CD4-positive, alpha-beta T cell (primary cell): ENCODE measurements at regions not wholly inside any gene's neighbourhood (a gene's known extent, or its start where the extent isn't known, plus 50 kb on each side); places are given as distances from the start of the nearest gene placed in this dataset.

Experiments used
- ATAC-seq: fragments of 200-7000 bp; cut with Tn5 transposase; one replicate; pipeline ENCODE4 v1.10.0; 2022; ENCODE audit warnings: mild to moderate bottlenecking; ENCODE audit not compliant: poor library complexity
- CTCF ChIA-PET: fragments of 350-600 bp; sonication (Branson Sonifier 250); formaldehyde crosslinking; loops from one replicate; lab custom pipeline; 2021; ENCODE audit warnings: antibody characterized with exemption, inconsistent platforms; lab: Charles Lee
- POLR2A ChIA-PET: fragments of 350-600 bp; sonication (Branson Sonifier 250); formaldehyde crosslinking; loops from one replicate; lab custom pipeline; 2021; ENCODE audit warnings: antibody characterized with exemption, inconsistent platforms; lab: Charles Lee
- DNase-seq, 14 experiments: peaks; one replicate each; pipeline ENCODE4 v3.0.0-alpha.2; 2013 to 2020; ENCODE audit warnings: mixed read lengths in 2 of 14
- H3K27ac ChIP-seq, 2 donors: one replicate each; pipeline versions ENCODE4 v1.5.1 to v1.7.0; 2013; ENCODE audit warnings: low read length in 2 of 2, low read depth in 1 of 2, mild to moderate bottlenecking in 1 of 2
- H3K27me3 ChIP-seq, 2 experiments: 1 replicate in 1 of 2; 2 replicates in 1 of 2; pipeline versions ENCODE4 v1.6.1 to v1.7.0; 2013; ENCODE audit warnings: low read length in 2 of 2, control low read depth in 1 of 2, mild to moderate bottlenecking in 1 of 2, moderate library complexity in 1 of 2; ENCODE audit not compliant: insufficient read depth in 2 of 2, control insufficient read depth in 1 of 2
- H3K36me3 ChIP-seq: one replicate; pipeline ENCODE4 v1.6.1; 2013; ENCODE audit warnings: low read length, control low read depth; ENCODE audit not compliant: insufficient read depth
- H3K4me1 ChIP-seq: one replicate; pipeline ENCODE4 v1.6.1; 2013; ENCODE audit warnings: low read length, control low read depth; ENCODE audit not compliant: insufficient read depth
- H3K4me3 ChIP-seq: one replicate; pipeline ENCODE4 v1.5.1; 2013; ENCODE audit warnings: mild to moderate bottlenecking, low read length, moderate library complexity
- H3K9me3 ChIP-seq, 2 experiments: 1 replicate in 1 of 2; 2 replicates in 1 of 2; pipeline versions ENCODE4 v1.6.1 to v1.7.0; 2013; ENCODE audit warnings: low read length in 2 of 2, mild to moderate bottlenecking in 2 of 2, control low read depth in 1 of 2, moderate library complexity in 1 of 2; ENCODE audit not compliant: control insufficient read depth in 1 of 2, insufficient read depth in 1 of 2
- H3K27ac Mint-ChIP-seq: one replicate; pipeline ENCODE4 v1.8.0; 2020; ENCODE audit warnings: mixed read lengths
- H3K27me3 Mint-ChIP-seq: one replicate; pipeline ENCODE4 v1.8.0; 2021; ENCODE audit warnings: mixed read lengths
- H3K36me3 Mint-ChIP-seq: one replicate; pipeline ENCODE4 v1.8.0; 2021; ENCODE audit warnings: low read depth, mixed read lengths
- H3K4me1 Mint-ChIP-seq: one replicate; pipeline ENCODE4 v1.8.0; 2021; ENCODE audit warnings: low read depth, mixed read lengths
- H3K4me3 Mint-ChIP-seq: one replicate; pipeline ENCODE4 v1.8.0; 2020; ENCODE audit warnings: mild to moderate bottlenecking, mixed read lengths
- H3K9me3 Mint-ChIP-seq: one replicate; pipeline ENCODE4 v1.8.0; 2020; ENCODE audit warnings: mixed read lengths
- intact Hi-C, 2 experiments: fragments of 100-400 bp; cut with DNase I in 1 of 2; cut with micrococcal nuclease in 1 of 2; formaldehyde crosslinking; loops; one replicate each; pipeline versions ENCODE4 v1.15.1 to v1.9.0; 2023 to 2025; cut with DNase I, micrococcal nuclease
- TF ChIP-seq, protein P1 (sequence below): fragments of 200-600 bp; IDR thresholded peaks from one replicate; pipeline ENCODE4 v1.8.0; 2022; ENCODE audit warnings: antibody characterized with exemption, mild to moderate bottlenecking

GRCh38 chr1:42043182-42043581 lies 110.0 kb upstream of the GUCA2B start:
- no peaks in the 10 kb centered on the region for H3K9me3 Mint-ChIP-seq
- intact Hi-C loops: no loop called here
- H3K27ac Mint-ChIP-seq: no peak overlapping the region
- POLR2A ChIA-PET: no interaction called here
- H3K4me1 ChIP-seq: no peaks in the 10 kb centered on the region
- no peak overlapping the region for H3K4me3 Mint-ChIP-seq
- H3K36me3 ChIP-seq: no peaks in the 10 kb centered on the region
- DNase-seq: no peak
- peaks cover 0 to 2% of the 10 kb centered on the region in 2 experiments for H3K27me3 ChIP-seq
- CTCF ChIA-PET: interaction anchor here (0.8 kb wide), 1 partner anchor 10 kb away, joined by 3 read pairs; no protein-coding TSS in a partner anchor
- no peaks in the 10 kb centered on the region for H3K36me3 Mint-ChIP-seq
- no peaks in the 10 kb centered on the region for H3K9me3 ChIP-seq
- ATAC-seq: no peak
- TF ChIP-seq, protein P1, sequence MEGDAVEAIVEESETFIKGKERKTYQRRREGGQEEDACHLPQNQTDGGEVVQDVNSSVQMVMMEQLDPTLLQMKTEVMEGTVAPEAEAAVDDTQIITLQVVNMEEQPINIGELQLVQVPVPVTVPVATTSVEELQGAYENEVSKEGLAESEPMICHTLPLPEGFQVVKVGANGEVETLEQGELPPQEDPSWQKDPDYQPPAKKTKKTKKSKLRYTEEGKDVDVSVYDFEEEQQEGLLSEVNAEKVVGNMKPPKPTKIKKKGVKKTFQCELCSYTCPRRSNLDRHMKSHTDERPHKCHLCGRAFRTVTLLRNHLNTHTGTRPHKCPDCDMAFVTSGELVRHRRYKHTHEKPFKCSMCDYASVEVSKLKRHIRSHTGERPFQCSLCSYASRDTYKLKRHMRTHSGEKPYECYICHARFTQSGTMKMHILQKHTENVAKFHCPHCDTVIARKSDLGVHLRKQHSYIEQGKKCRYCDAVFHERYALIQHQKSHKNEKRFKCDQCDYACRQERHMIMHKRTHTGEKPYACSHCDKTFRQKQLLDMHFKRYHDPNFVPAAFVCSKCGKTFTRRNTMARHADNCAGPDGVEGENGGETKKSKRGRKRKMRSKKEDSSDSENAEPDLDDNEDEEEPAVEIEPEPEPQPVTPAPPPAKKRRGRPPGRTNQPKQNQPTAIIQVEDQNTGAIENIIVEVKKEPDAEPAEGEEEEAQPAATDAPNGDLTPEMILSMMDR: no peak
- H3K4me1 Mint-ChIP-seq: no peaks in the 10 kb centered on the region
- no peak overlapping the region for H3K4me3 ChIP-seq
- no peak overlapping the region for H3K27ac ChIP-seq
- H3K27me3 Mint-ChIP-seq: peaks cover 31% of the 10 kb centered on the region

GRCh38 chr1:42041031-42041430 lies 112.2 kb upstream of the GUCA2B start:
- CTCF ChIA-PET: no interaction called here
- no peak overlapping the region for H3K4me3 Mint-ChIP-seq
- ATAC-seq: no peak

GRCh38 chr1:42040159-42040558 lies 113.1 kb upstream of the GUCA2B start:
- Mint-ChIP-seq H3K27ac (no peak overlapping the region), H3K9me3 (no peaks in the 10 kb centered on the region), H3K4me3 (no peak overlapping the region), H3K4me1 (peaks cover under 1% of the 10 kb centered on the region), H3K27me3 (peaks cover 6% of the 10 kb centered on the region), H3K36me3 (no peaks in the 10 kb centered on the region)
- POLR2A ChIA-PET: no interaction called here
- TF ChIP-seq, protein P1: no peak
- peaks cover 7% of the 10 kb centered on the region for H3K4me1 ChIP-seq
- H3K4me3 ChIP-seq: no peak overlapping the region
- no peaks in the 10 kb centered on the region for H3K27me3 ChIP-seq
- intact Hi-C loops: no loop called here
- H3K27ac ChIP-seq: no peak overlapping the region
- ATAC-seq (no peak), DNase-seq (no peak)
- no peaks in the 10 kb centered on the region for H3K9me3 ChIP-seq
- CTCF ChIA-PET: no interaction called here
- H3K36me3 ChIP-seq: no peaks in the 10 kb centered on the region

More at GRCh38 chr1:42041031-42041430, 112.2 kb upstream of the GUCA2B start:
- intact Hi-C loops: no loop called here
- no peaks in the 10 kb centered on the region for H3K36me3 Mint-ChIP-seq
- H3K4me1 Mint-ChIP-seq: no peaks in the 10 kb centered on the region
- no peaks in the 10 kb centered on the region for H3K36me3 ChIP-seq
- no peak overlapping the region for H3K27ac ChIP-seq
- POLR2A ChIA-PET: no interaction called here
- no peaks in the 10 kb centered on the region for H3K9me3 Mint-ChIP-seq
- H3K27ac Mint-ChIP-seq: no peak overlapping the region
- peaks cover 13% of the 10 kb centered on the region for H3K27me3 Mint-ChIP-seq
- no peaks in the 10 kb centered on the region for H3K27me3 ChIP-seq
- TF ChIP-seq, protein P1: no peak
- H3K9me3 ChIP-seq: no peaks in the 10 kb centered on the region
- no peak overlapping the region for H3K4me3 ChIP-seq
- DNase-seq: no peak
- H3K4me1 ChIP-seq: peaks cover 6% of the 10 kb centered on the region
